ENCODE measurements at regions not wholly inside any gene's neighbourhood (a gene's known extent, or its start where the extent isn't known, plus 50 kb on each side); places are given as distances from the start of the nearest gene placed in this dataset.

- no peak for TF ChIP-seq CTCF (conservative IDR thresholded peaks at IDR 0.05; ENCODE audit: low read depth, low read length)
- Histone ChIP-seq H4K20me1 (ENCODE audit: insufficient read depth) (no peaks in the 10 kb centered on the region), H3K27me3 (ENCODE audit: insufficient read depth, low read depth) (no peaks in the 10 kb centered on the region), H3K27ac (no peak overlapping the region), H3K9ac (no peak overlapping the region), H3K79me2 (ENCODE audit: insufficient read depth, low read depth) (no peaks in the 10 kb centered on the region), H3K4me1 (ENCODE audit: low read depth, poor library complexity, severe bottlenecking) (no peaks in the 10 kb centered on the region), H2AFZ (ENCODE audit: low read depth) (no peak overlapping the region), H3K36me3 (ENCODE audit: insufficient read depth) (no peaks in the 10 kb centered on the region; the same call in 1 of the 2 replicates), H3K4me3 (IDR thresholded peaks at IDR 0.05; ENCODE audit: insufficient read depth, low read depth, low read length) (no peak overlapping the region), H3K4me2 (no peak overlapping the region)
Measured at GRCh38 chr5:26681861-26682260, 356.5 kb downstream of the CDH9 start.

GRCh38 chr5:26674846-26675245 is 363.5 kb downstream of the CDH9 start:
- TF ChIP-seq CTCF (conservative IDR thresholded peaks at IDR 0.05; ENCODE audit: low read depth, low read length): no peak
- H4K20me1 ChIP-seq (ENCODE audit: insufficient read depth): no peaks in the 10 kb centered on the region
- H3K9ac ChIP-seq: no peak overlapping the region
- H3K79me2 ChIP-seq (ENCODE audit: insufficient read depth, low read depth): no peaks in the 10 kb centered on the region
- no peak overlapping the region for H3K27ac ChIP-seq
- H3K4me2 ChIP-seq: no peak overlapping the region
- H3K4me1 ChIP-seq (ENCODE audit: low read depth, poor library complexity, severe bottlenecking): no peaks in the 10 kb centered on the region
- H3K27me3 ChIP-seq (ENCODE audit: insufficient read depth, low read depth): no peaks in the 10 kb centered on the region
- no peak overlapping the region for H3K4me3 ChIP-seq (IDR thresholded peaks at IDR 0.05; ENCODE audit: insufficient read depth, low read depth, low read length)
- H2AFZ ChIP-seq (ENCODE audit: low read depth): no peak overlapping the region
- H3K36me3 ChIP-seq (ENCODE audit: insufficient read depth): no peaks in the 10 kb centered on the region

GRCh38 chr5:26669523-26669922 is 368.9 kb downstream of the CDH9 start:
- Histone ChIP-seq H4K20me1 (ENCODE audit: insufficient read depth) (no peaks in the 10 kb centered on the region), H3K4me2 (no peak overlapping the region), H3K27ac (no peak overlapping the region), H3K79me2 (ENCODE audit: insufficient read depth, low read depth) (no peaks in the 10 kb centered on the region), H3K36me3 (ENCODE audit: insufficient read depth) (no peaks in the 10 kb centered on the region), H2AFZ (ENCODE audit: low read depth) (no peak overlapping the region), H3K27me3 (ENCODE audit: insufficient read depth, low read depth) (no peaks in the 10 kb centered on the region), H3K9ac (no peak overlapping the region), H3K4me3 (IDR thresholded peaks at IDR 0.05; ENCODE audit: insufficient read depth, low read depth, low read length) (no peak overlapping the region), H3K4me1 (ENCODE audit: low read depth, poor library complexity, severe bottlenecking) (no peaks in the 10 kb centered on the region)
- TF ChIP-seq CTCF (conservative IDR thresholded peaks at IDR 0.05; ENCODE audit: low read depth, low read length): no peak

- Histone ChIP-seq H3K36me3 (ENCODE audit: insufficient read depth) (no peaks in the 10 kb centered on the region), H3K9ac (no peak overlapping the region), H3K4me3 (IDR thresholded peaks at IDR 0.05; ENCODE audit: insufficient read depth, low read depth, low read length) (no peak overlapping the region), H3K4me2 (no peak overlapping the region), H2AFZ (ENCODE audit: low read depth) (no peak overlapping the region), H3K27ac (no peak overlapping the region), H4K20me1 (ENCODE audit: insufficient read depth) (no peaks in the 10 kb centered on the region), H3K27me3 (ENCODE audit: insufficient read depth, low read depth) (no peaks in the 10 kb centered on the region), H3K79me2 (ENCODE audit: insufficient read depth, low read depth) (no peaks in the 10 kb centered on the region), H3K4me1 (ENCODE audit: low read depth, poor library complexity, severe bottlenecking) (no peaks in the 10 kb centered on the region)
- TF ChIP-seq CTCF (conservative IDR thresholded peaks at IDR 0.05; ENCODE audit: low read depth, low read length): no peak
Measured at GRCh38 chr5:26669031-26669430, 369.4 kb downstream of the CDH9 start.
